Pons (tissue), 1 donor: ENCODE measurements at regions not wholly inside any gene's neighbourhood (a gene's known extent, or its start where the extent isn't known, plus 50 kb on each side); places are given as distances from the start of the nearest gene placed in this dataset.

Experiments
- DNase-seq: peaks from one replicate; pipeline ENCODE4 v3.0.0-alpha.2; 2016; ENCODE audit warnings: low spot score

- no peak for DNase-seq
These were observed 54.1 kb downstream of the IRF2BPL start for GRCh38 chr14:76974365-76974764.

- no peak for DNase-seq
These were observed 57.0 kb downstream of the IRF2BPL start for GRCh38 chr14:76971549-76971948.

GRCh38 chr14:76968621-76969063, 59.9 kb downstream of the IRF2BPL start:
- no peak for DNase-seq

GRCh38 chr14:76967788-76968187, 60.7 kb downstream of the IRF2BPL start:
- no peak for DNase-seq

GRCh38 chr14:76965232-76965631, 63.3 kb downstream of the IRF2BPL start:
- no peak for DNase-seq

GRCh38 chr14:76964695-76965094, 63.8 kb downstream of the IRF2BPL start:
- DNase-seq = no peak

GRCh38 chr14:76963372-76963771, 65.1 kb downstream of the IRF2BPL start:
- no peak for DNase-seq

GRCh38 chr14:76962303-76962660, 66.2 kb downstream of the IRF2BPL start:
- DNase-seq = no peak

- DNase-seq = peak; percentile 86
These were observed 66.7 kb downstream of the IRF2BPL start for GRCh38 chr14:76961631-76962302.

GRCh38 chr14:76958980-76959710, 69.4 kb downstream of the IRF2BPL start:
- no peak for DNase-seq

- no peak for DNase-seq
These were observed 70.2 kb downstream of the IRF2BPL start for GRCh38 chr14:76958020-76958979.

- peak; percentile 38 for DNase-seq
These were observed 71.2 kb downstream of the IRF2BPL start for GRCh38 chr14:76957224-76957891.

- peak; percentile 95 for DNase-seq
These were observed 72.0 kb downstream of the IRF2BPL start for GRCh38 chr14:76956316-76957090.

- peak; percentile 65 for DNase-seq
These were observed 72.8 kb downstream of the IRF2BPL start for GRCh38 chr14:76955575-76956315.

GRCh38 chr14:76954394-76955190, 73.9 kb downstream of the IRF2BPL start:
- DNase-seq = no peak

- peak; percentile 54 for DNase-seq
These were observed 75.1 kb downstream of the IRF2BPL start for GRCh38 chr14:76953311-76953945.

GRCh38 chr14:76951166-76951565, 77.3 kb downstream of the IRF2BPL start:
- DNase-seq = no peak

- DNase-seq = no peak
These were observed 78.2 kb downstream of the IRF2BPL start for GRCh38 chr14:76950055-76951020.
